Psoas muscle (tissue), 7 donors: ENCODE measurements at regions not wholly inside any gene's neighbourhood (a gene's known extent, or its start where the extent isn't known, plus 50 kb on each side); places are given as distances from the start of the nearest gene placed in this dataset.
A peak's percentile ranks its signal among the peaks of the same experiment; 100 is the strongest.

Experiments used
- ATAC-seq, 4 donors: fragments of 200-7000 bp; cut with Tn5 transposase; one replicate each; pipeline ENCODE4 v1.9.1; 2020; ENCODE audit warnings: moderate library complexity in 3 of 4, mild to moderate bottlenecking in 2 of 4
- DNase-seq, 2 donors: peaks; one replicate each; pipeline ENCODE4 v3.0.0-alpha.2; 2020
- H3K27ac ChIP-seq: fragments of 200-600 bp; one replicate; pipeline ENCODE4 v1.8.0; 2022
- H3K27me3 ChIP-seq, 3 donors: fragments of 200-600 bp in 1 of 3; one replicate each; pipeline versions ENCODE4 v1.6.1 to v1.8.0; 2013 to 2022; ENCODE audit warnings: low read length in 2 of 3, mild to moderate bottlenecking in 2 of 3, moderate library complexity in 1 of 3; ENCODE audit not compliant: insufficient read depth in 3 of 3
- H3K36me3 ChIP-seq, 2 donors: fragments of 200-600 bp in 1 of 2; one replicate each; pipeline versions ENCODE4 v1.6.1 to v1.8.0; 2013 to 2022; ENCODE audit warnings: low read depth in 1 of 2, mild to moderate bottlenecking in 1 of 2, moderate library complexity in 1 of 2; ENCODE audit not compliant: insufficient read depth in 1 of 2
- H3K4me1 ChIP-seq: fragments of 200-600 bp; one replicate; pipeline ENCODE4 v1.8.0; 2022
- H3K4me3 ChIP-seq: fragments of 200-600 bp; one replicate; pipeline ENCODE4 v1.8.0; 2022; ENCODE audit warnings: mild to moderate bottlenecking
- H3K9me3 ChIP-seq: fragments of 200-600 bp; one replicate; pipeline ENCODE4 v1.8.0; 2022
- WGBS, 3 donors: extraction: QIAGEN DNeasy Blood & Tissue Kit; methylation state at CpG; one replicate each; pipeline versions ENCODE4 v1.1.6 to v1.1.7; 2013; 5-methylcytosine and 5-hydroxymethylcytosine counted together
- intact Hi-C, 2 donors: fragments of 100-400 bp; cut with DNase I; formaldehyde crosslinking; loops; one replicate each; pipeline versions ENCODE4 v1.11.0 to v1.14.2; 2022
- TF ChIP-seq, protein P1 (sequence below): fragments of 200-600 bp; IDR thresholded peaks from one replicate; pipeline ENCODE4 v1.8.0; 2022; ENCODE audit warnings: antibody characterized with exemption
- donor health status: healthy with polysubstance abuse.
- donor health status: DM: no; HTN: no; CAD: no; lungs with moderate emphysema.
- donor health status: Bipolar disorder and iron deficiency.
- donor health status: healthy.
- donor health status: DM: yes; HTN: yes; CAD: no.
- donor health status: DM: no; HTN: no; CAD: no.
- donor health status: DM: yes; HTN: yes; CAD: no.

DNA sequence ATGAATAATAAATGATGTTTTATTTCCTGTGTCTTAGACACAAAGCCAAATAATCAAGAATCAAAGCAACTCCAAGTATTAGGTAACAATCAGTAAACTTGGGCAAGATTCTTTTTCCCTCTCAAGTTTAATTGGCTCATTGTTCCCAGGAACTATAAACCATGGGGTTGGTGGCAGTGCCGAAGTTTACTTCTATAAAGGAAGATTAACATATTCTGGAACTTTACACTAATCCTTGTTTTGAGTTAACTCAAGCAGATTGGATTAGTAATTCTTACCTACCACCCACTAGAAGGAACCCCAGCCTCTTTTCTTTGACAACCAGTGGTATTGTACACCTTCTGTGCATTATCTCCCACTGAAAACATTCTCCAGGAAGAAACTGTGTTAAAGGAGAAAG is 197.1 kb downstream of the EXOC5 start:
- Histone ChIP-seq H3K9me3 (no peaks in the 10 kb centered on the region), H3K4me3 (no peak overlapping the region), H3K27me3 (peaks cover 0 to 3% (median 3%) of the 10 kb centered on the region in 3 donors), H3K36me3 (no peaks in the 10 kb centered on the region), H3K4me1 (no peaks in the 10 kb centered on the region), H3K27ac (no peak overlapping the region)
- 58 to 62% (median 60%) methylated on average over 1 of the region's 1 CpG for WGBS, 3 donors
- intact Hi-C loops, result no loop called here
- no peak for DNase-seq
- TF ChIP-seq, protein P1, sequence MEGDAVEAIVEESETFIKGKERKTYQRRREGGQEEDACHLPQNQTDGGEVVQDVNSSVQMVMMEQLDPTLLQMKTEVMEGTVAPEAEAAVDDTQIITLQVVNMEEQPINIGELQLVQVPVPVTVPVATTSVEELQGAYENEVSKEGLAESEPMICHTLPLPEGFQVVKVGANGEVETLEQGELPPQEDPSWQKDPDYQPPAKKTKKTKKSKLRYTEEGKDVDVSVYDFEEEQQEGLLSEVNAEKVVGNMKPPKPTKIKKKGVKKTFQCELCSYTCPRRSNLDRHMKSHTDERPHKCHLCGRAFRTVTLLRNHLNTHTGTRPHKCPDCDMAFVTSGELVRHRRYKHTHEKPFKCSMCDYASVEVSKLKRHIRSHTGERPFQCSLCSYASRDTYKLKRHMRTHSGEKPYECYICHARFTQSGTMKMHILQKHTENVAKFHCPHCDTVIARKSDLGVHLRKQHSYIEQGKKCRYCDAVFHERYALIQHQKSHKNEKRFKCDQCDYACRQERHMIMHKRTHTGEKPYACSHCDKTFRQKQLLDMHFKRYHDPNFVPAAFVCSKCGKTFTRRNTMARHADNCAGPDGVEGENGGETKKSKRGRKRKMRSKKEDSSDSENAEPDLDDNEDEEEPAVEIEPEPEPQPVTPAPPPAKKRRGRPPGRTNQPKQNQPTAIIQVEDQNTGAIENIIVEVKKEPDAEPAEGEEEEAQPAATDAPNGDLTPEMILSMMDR, result no peak
- ATAC-seq, result no peak

DNA sequence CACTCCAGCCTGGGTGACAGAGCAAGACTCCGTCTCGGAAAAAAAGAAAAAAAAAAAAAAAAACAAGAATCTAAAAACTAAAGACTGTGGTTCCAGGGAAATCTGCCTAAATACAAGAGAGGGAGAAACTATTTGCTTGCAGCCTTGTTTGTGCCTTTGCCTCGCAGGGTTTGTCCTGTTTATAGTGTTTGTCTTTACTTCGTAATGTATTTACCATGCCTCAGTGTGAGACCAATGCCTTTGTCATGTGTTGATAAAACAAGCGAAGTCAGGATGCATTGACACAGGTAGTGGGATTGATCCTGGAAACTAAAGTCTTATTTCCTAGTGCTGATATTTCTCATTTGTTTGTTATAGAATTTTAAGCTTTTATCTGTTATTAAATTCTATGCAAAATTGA is 199.0 kb downstream of the EXOC5 start:
- intact Hi-C loops, result no loop called here
- DNase-seq, result no peak
- WGBS, 3 donors, result 77 to 80% (median 77%) methylated on average over 5 of the region's 5 CpGs
- Histone ChIP-seq H3K9me3 (no peaks in the 10 kb centered on the region), H3K4me3 (no peak overlapping the region), H3K4me1 (no peaks in the 10 kb centered on the region), H3K36me3 (no peaks in the 10 kb centered on the region), H3K27me3 (peaks cover 0 to 3% (median under 1%) of the 10 kb centered on the region in 3 donors), H3K27ac (no peak overlapping the region)
- ATAC-seq, result no peak
- TF ChIP-seq, protein P1, result no peak

DNA sequence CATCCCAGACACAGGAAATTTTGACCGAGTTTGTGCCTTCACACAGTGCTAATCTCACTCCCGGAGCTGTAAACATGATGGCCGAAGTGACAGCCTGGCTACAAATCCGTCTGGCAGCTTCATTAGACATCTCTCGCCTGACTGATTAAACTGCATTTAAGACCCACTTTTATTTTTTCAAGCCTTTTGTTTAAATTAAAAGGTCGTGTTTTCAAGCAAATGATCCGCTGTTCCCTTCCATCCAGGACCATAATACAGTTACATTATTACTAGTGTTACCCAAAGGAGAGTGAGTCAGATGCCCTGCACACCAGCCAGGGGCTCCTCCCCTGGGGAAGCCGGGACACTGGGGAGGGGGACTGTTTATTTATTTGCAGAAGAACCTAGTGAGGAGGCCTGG is 200.2 kb downstream of the EXOC5 start:
- DNase-seq, result no peak
- Histone ChIP-seq H3K27me3 (no peaks in the 10 kb centered on the region), H3K4me3 (no peak overlapping the region), H3K36me3 (no peaks in the 10 kb centered on the region), H3K4me1 (no peaks in the 10 kb centered on the region), H3K9me3 (no peaks in the 10 kb centered on the region), H3K27ac (no peak overlapping the region)
- intact Hi-C loops, result no loop called here
- TF ChIP-seq, protein P1, result no peak
- WGBS, 3 donors, result 26 to 29% (median 27%) methylated on average over 8 of the region's 8 CpGs
- no peak for ATAC-seq

DNA sequence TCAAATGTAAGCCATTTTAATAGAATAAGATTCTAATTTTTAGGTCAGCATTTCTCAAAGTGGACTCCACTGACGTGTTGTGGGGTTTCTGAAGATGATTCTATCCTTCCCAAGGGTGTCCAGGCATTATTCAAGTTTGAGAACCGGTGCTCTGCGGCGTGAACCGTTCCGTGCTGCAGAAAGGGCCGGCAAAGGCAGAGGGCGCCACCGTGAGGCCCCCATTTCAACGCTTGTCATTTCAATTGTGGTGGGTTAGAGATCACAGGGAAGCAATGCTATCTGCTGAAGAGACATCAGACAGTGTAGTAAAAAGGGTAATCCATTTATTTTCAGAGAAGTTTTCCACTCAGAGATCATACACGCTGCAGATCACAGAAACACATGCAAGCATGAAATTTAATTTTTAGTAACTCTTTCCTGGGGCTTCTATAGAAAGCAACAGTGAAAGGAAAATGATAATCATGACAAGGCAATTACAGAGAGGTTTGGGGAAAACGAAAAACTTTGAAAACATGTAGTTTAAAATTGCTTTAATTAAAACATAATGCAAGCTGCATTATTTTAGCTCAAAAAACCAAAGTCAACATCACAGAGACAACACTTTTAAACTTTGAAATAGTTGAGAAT is 201.7 kb downstream of the EXOC5 start:
- Histone ChIP-seq H3K9me3 (no peaks in the 10 kb centered on the region), H3K27ac (no peak overlapping the region), H3K4me3 (no peak overlapping the region), H3K36me3 (no peaks in the 10 kb centered on the region), H3K4me1 (no peaks in the 10 kb centered on the region), H3K27me3 (no peaks in the 10 kb centered on the region)
- intact Hi-C loops, result no loop called here
- WGBS, 3 donors, result 7 to 11% (median 10%) methylated on average over 12 of the region's 12 CpGs
- TF ChIP-seq, protein P1, result peak; percentile 37
- peak in 1 of 4 donors; percentile 56 for ATAC-seq
- DNase-seq, result peak in 1 of 2 donors; percentile 21

DNA sequence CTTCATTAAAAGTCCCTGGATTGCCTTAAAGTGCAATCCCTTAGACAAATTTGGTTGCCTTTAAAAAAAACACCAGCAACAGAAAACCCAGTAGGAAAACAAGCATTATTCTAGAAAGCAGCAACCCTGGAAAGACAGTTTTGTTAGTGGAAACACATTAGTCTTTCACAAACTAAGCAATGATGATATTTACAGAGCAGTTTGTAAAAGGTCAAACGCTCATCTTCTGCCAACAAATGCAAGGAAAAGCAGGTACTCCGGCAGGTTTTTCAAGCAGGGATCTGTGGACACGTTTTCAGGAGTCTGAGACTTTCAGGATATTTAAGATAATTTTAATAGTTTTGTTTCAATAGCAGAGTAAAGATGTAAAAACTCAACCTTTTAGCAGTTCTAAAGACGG is 202.2 kb downstream of the EXOC5 start:
- no peaks in the 10 kb centered on the region for H3K27me3 ChIP-seq
- H3K4me3 ChIP-seq, result no peak overlapping the region
- H3K27ac ChIP-seq, result no peak overlapping the region
- H3K4me1 ChIP-seq, result no peaks in the 10 kb centered on the region
- no peaks in the 10 kb centered on the region for H3K36me3 ChIP-seq
- TF ChIP-seq, protein P1, result no peak
- 64 to 68% (median 67%) methylated on average over 4 of the region's 4 CpGs for WGBS, 3 donors
- intact Hi-C loops, result no loop called here
- no peak for DNase-seq
- H3K9me3 ChIP-seq, result no peaks in the 10 kb centered on the region
- no peak for ATAC-seq
